Ovary (tissue), 7 donors: ENCODE measurements at regions not wholly inside any gene's neighbourhood (a gene's known extent, or its start where the extent isn't known, plus 50 kb on each side); places are given as distances from the start of the nearest gene placed in this dataset.

ENCODE experiments used
- DNase-seq, 5 donors: peaks; one replicate each; pipeline ENCODE4 v3.0.0-alpha.2; 2019 to 2020
- H3K27ac ChIP-seq, 2 donors: fragments of 200-600 bp; one replicate each; pipeline versions ENCODE4 v1.5.1 to v1.8.0; 2019 to 2022
- H3K27me3 ChIP-seq: fragments of 200-600 bp; one replicate; pipeline ENCODE4 v1.8.0; 2022
- H3K36me3 ChIP-seq: fragments of 200-600 bp; sonication (generic); one replicate; pipeline ENCODE4 v1.5.1; 2019
- H3K4me1 ChIP-seq: one replicate; pipeline ENCODE4 v1.8.1; 2013; ENCODE audit warnings: mild to moderate bottlenecking, moderate library complexity; ENCODE audit not compliant: insufficient read depth
- H3K4me3 ChIP-seq: fragments of 200-600 bp; sonication (generic); one replicate; pipeline ENCODE4 v1.5.1; 2017
- H3K9me3 ChIP-seq, 2 donors: fragments of 200-600 bp in 1 of 2; sonication (generic) in 1 of 2; one replicate each; pipeline versions ENCODE4 v1.5.1 to v1.8.1; 2013 to 2019; ENCODE audit warnings: mild to moderate bottlenecking in 1 of 2, moderate library complexity in 1 of 2
- CTCF ChIP-seq, 3 donors: fragments of 450-650 bp in 2 of 3; fragments of 200-600 bp in 1 of 3; IDR thresholded peaks; one replicate each; pipeline versions ENCODE4 v1.5.1 to v1.8.0; 2016 to 2022; ENCODE audit warnings: antibody characterized with exemption in 3 of 3, mild to moderate bottlenecking in 1 of 3
- EP300 ChIP-seq: sonication (generic); formaldehyde crosslinking; IDR thresholded peaks from one replicate; pipeline ENCODE4 v1.6.1; 2017; ENCODE audit warnings: antibody characterized with exemption
- POLR2A ChIP-seq: fragments of 450-650 bp; IDR thresholded peaks from one replicate; pipeline ENCODE4 v1.6.1; 2017; ENCODE audit warnings: antibody characterized with exemption, mild to moderate bottlenecking, moderate library complexity
- WGBS, 3 donors: extraction: QIAGEN DNeasy Blood & Tissue Kit in 1 of 3; methylation state at CpG; one replicate each; pipeline versions ENCODE4 v1.1.5 to v1.1.7; 2013 to 2017; 5-methylcytosine and 5-hydroxymethylcytosine counted together
- intact Hi-C, 4 donors: fragments of 100-400 bp; cut with DNase I; formaldehyde crosslinking; loops; one replicate each; pipeline versions ENCODE4 v1.11.0 to v1.15.1; 2022 to 2023
- donor health status: DM: no; HTN: no; CAD: no; lungs with moderate emphysema.
- donor health status: DM: no; HTN: no; CAD: no.
- donor health status: Bipolar disorder and iron deficiency.
- donor health status: DM: no; HTN: no; CAD: no.
- donor health status: DM: yes; HTN: yes; CAD: no.

- no peaks in the 10 kb centered on the region for H3K9me3 ChIP-seq
- no peak overlapping the region for H3K27ac ChIP-seq
- no peaks in the 10 kb centered on the region for H3K36me3 ChIP-seq
- TF ChIP-seq EP300 (peak; percentile 61), CTCF (IDR thresholded peaks at IDR 0.05) (no peak)
- no peak overlapping the region for H3K4me3 ChIP-seq
- peak in 1 of 5 donors; percentile 29 for DNase-seq
- H3K27me3 ChIP-seq: no peaks in the 10 kb centered on the region
- 15 to 23% (median 20%) methylated on average over 5 of the region's 5 CpGs for WGBS, 3 donors
- intact Hi-C loops: no loop called here
- no peaks in the 10 kb centered on the region for H3K4me1 ChIP-seq
Observed at GRCh38 chr12:70994217-70994788, 73.8 kb upstream of the PTPRR start.

- no peak overlapping the region for H3K4me3 ChIP-seq
- no peaks in the 10 kb centered on the region for H3K9me3 ChIP-seq
- intact Hi-C loops: no loop called here
- H3K27me3 ChIP-seq: no peaks in the 10 kb centered on the region
- 73 to 77% (median 77%) methylated on average over 2 of the region's 2 CpGs for WGBS, 3 donors
- TF ChIP-seq CTCF (IDR thresholded peaks at IDR 0.05) (no peak), EP300 (no peak), POLR2A (no peak)
- DNase-seq: no peak
- H3K36me3 ChIP-seq: no peaks in the 10 kb centered on the region
- H3K4me1 ChIP-seq: no peaks in the 10 kb centered on the region
- H3K27ac ChIP-seq: no peak overlapping the region
Observed at GRCh38 chr12:70989232-70989631, 68.7 kb upstream of the PTPRR start.

GRCh38 chr12:70985850-70986249, 65.3 kb upstream of the PTPRR start:
- TF ChIP-seq POLR2A: no peak
- TF ChIP-seq CTCF (IDR thresholded peaks at IDR 0.05): no peak
- no peak for TF ChIP-seq EP300
- no peak overlapping the region for H3K27ac ChIP-seq
- H3K9me3 ChIP-seq: no peaks in the 10 kb centered on the region
- intact Hi-C loops: no loop called here
- no peaks in the 10 kb centered on the region for H3K27me3 ChIP-seq
- DNase-seq: no peak
- no peak overlapping the region for H3K4me3 ChIP-seq
- H3K4me1 ChIP-seq: no peaks in the 10 kb centered on the region
- H3K36me3 ChIP-seq: no peaks in the 10 kb centered on the region
- 70 to 77% (median 73%) methylated on average over 1 of the region's 1 CpG for WGBS, 3 donors

- intact Hi-C loops: no loop called here
- WGBS, 3 donors: 67 to 84% (median 82%) methylated on average over 4 of the region's 4 CpGs
- H3K36me3 ChIP-seq: no peaks in the 10 kb centered on the region
Observed at GRCh38 chr12:70983692-70984091, 63.2 kb upstream of the PTPRR start.

More at GRCh38 chr12:70983692-70984091, 63.2 kb upstream of the PTPRR start:
- Histone ChIP-seq H3K27me3 (no peaks in the 10 kb centered on the region), H3K4me3 (no peak overlapping the region), H3K9me3 (no peaks in the 10 kb centered on the region), H3K4me1 (no peaks in the 10 kb centered on the region), H3K27ac (no peak overlapping the region)
- TF ChIP-seq EP300: no peak
- no peak for TF ChIP-seq CTCF (IDR thresholded peaks at IDR 0.05)
- no peak for TF ChIP-seq POLR2A
- DNase-seq: no peak
